HepG2 (cell line): ENCODE measurements at regions not wholly inside any gene's neighbourhood (a gene's known extent, or its start where the extent isn't known, plus 50 kb on each side); places are given as distances from the start of the nearest gene placed in this dataset.

Experiments
- ATAC-seq: fragments of 200-7000 bp; cut with Tn5 transposase; 3 replicates; pipeline ENCODE4 v1.9.1; 2020; ENCODE audit warnings: mild to moderate bottlenecking, moderate library complexity
- BruUV-seq: library from RNA; stranded (reverse); fragments of 400-500 nt; replicated peaks from 2 replicates; lab custom pipeline; 2021; lab: Mats Ljungman, UMichigan
- CTCF ChIA-PET: fragments of 300-600 bp; formaldehyde crosslinking; extraction: SDS; loops from one replicate; lab custom pipeline; 2021; ENCODE audit warnings: low total read pairs, inconsistent platforms, low intra/inter-chr PET ratio; lab: Yijun Ruan, JAX
- POLR2A ChIA-PET: fragments of 350-600 bp; sonication (Branson Sonifier 250); formaldehyde crosslinking; loops from one replicate; lab custom pipeline; 2020; ENCODE audit warnings: antibody characterized with exemption, inconsistent platforms; lab: Yijun Ruan, JAX
- DNase-seq: peaks from one replicate; pipeline ENCODE4 v3.0.0-alpha.2; 2015; ENCODE audit warnings: low spot score
- FAIRE-seq: peaks from 3 replicates; lab custom pipeline; 2011; peaks lifted over from hg19 to GRCh38; lab: Jason Lieb, UNC
- H2AFZ ChIP-seq: one replicate; pipeline ENCODE4 v1.6.1; 2011; ENCODE audit warnings: low read length, inconsistent platforms
- H3K27ac ChIP-seq: fragments of 300-600 bp; 3 replicates; pipeline ENCODE4 v1.8.0; 2011; ENCODE audit warnings: mixed run types, mild to moderate bottlenecking, mixed read lengths, low read length, inconsistent platforms; ENCODE audit not compliant: insufficient read depth; ENCODE audit errors: extremely low read length
- H3K27me3 ChIP-seq, 2 experiments: fragments of 200-600 bp in 1 of 2; 2 replicates in 1 of 2; 3 replicates in 1 of 2; pipeline versions ENCODE4 v1.6.0 to v1.8.0; 2011; ENCODE audit warnings: low read length in 2 of 2, mild to moderate bottlenecking in 2 of 2, moderate library complexity in 2 of 2, inconsistent platforms in 1 of 2; ENCODE audit not compliant: insufficient read depth in 2 of 2, control insufficient read depth in 1 of 2
- H3K36me3 ChIP-seq, 2 experiments: fragments of 200-600 bp in 1 of 2; replicated peaks in 1 of 2; 2 replicates in 1 of 2; 3 replicates in 1 of 2; pipeline versions ENCODE4 v1.5.1 to v1.8.0; 2011; ENCODE audit warnings: low read length in 2 of 2, inconsistent platforms in 1 of 2; ENCODE audit not compliant: insufficient read depth in 2 of 2, control insufficient read depth in 1 of 2
- H3K4me1 ChIP-seq: 2 replicates; pipeline ENCODE4 v1.5.1; 2012; ENCODE audit warnings: low read length, inconsistent platforms; ENCODE audit not compliant: insufficient read depth
- H3K4me2 ChIP-seq: 2 replicates; pipeline ENCODE4 v1.6.0; 2011; ENCODE audit warnings: low read depth, low read length, inconsistent platforms
- H3K4me3 ChIP-seq, 3 experiments: fragments of 200-600 bp in 1 of 3; sonication (generic), shearing (Covaris generic) in 1 of 3; replicated peaks in 1 of 3; 2 replicates each; pipeline ENCODE4 v1.5.1; 2011 to 2016; ENCODE audit warnings: low read length in 3 of 3, inconsistent platforms in 2 of 3, low read depth in 2 of 3, mild to moderate bottlenecking in 2 of 3, control low read depth in 1 of 3, mixed read lengths in 1 of 3; ENCODE audit not compliant: insufficient read depth in 1 of 3
- H3K79me2 ChIP-seq: one replicate; pipeline ENCODE4 v1.6.1; 2011; ENCODE audit warnings: low read length, inconsistent platforms; ENCODE audit not compliant: insufficient read depth
- H3K9ac ChIP-seq: 2 replicates; pipeline ENCODE4 v1.6.0; 2011; ENCODE audit warnings: mild to moderate bottlenecking, low read depth, low read length, inconsistent platforms; ENCODE audit not compliant: insufficient read depth
- H3K9me3 ChIP-seq: 2 replicates; pipeline ENCODE4 v1.5.1; 2012; ENCODE audit warnings: mild to moderate bottlenecking, low read length
- H4K20me1 ChIP-seq: 2 replicates; pipeline ENCODE4 v1.6.0; 2011; ENCODE audit warnings: inconsistent platforms, mild to moderate bottlenecking, low read length, moderate library complexity; ENCODE audit not compliant: insufficient read depth
- HOXA7 ChIP-seq: sonication (generic); formaldehyde crosslinking; IDR thresholded peaks from 2 replicates; pipeline ENCODE4 v1.8.1; 2022; ENCODE audit warnings: mild to moderate bottlenecking, missing genetic modification reagents, moderate library complexity
- RBM39 ChIP-seq: fragments of 200-400 bp; formaldehyde crosslinking; IDR thresholded peaks from one replicate; pipeline ENCODE4 v1.6.1; 2018; ENCODE audit warnings: antibody characterized with exemption, mild to moderate bottlenecking, low read depth, low read length; ENCODE audit not compliant: poor library complexity, severe bottlenecking
- ZNF468 ChIP-seq: sonication (generic); formaldehyde crosslinking; IDR thresholded peaks from 2 replicates; pipeline ENCODE4 v1.8.0; 2022; ENCODE audit warnings: mild to moderate bottlenecking, moderate library complexity, missing genetic modification reagents
- ZNF670 ChIP-seq: sonication (generic); formaldehyde crosslinking; IDR thresholded peaks from 2 replicates; pipeline ENCODE4 v1.8.0; 2022; ENCODE audit warnings: mild to moderate bottlenecking, missing genetic modification reagents, borderline replicate concordance
- ZNF788 ChIP-seq: sonication (generic); formaldehyde crosslinking; IDR thresholded peaks from 2 replicates; pipeline ENCODE4 v1.5.0; 2020; ENCODE audit warnings: mild to moderate bottlenecking, missing genetic modification reagents, borderline replicate concordance
- WGBS: methylation state at CpG from one replicate; pipeline ENCODE4 v1.1.6; 2017; ENCODE audit warnings: low lambda C conversion rate; 5-methylcytosine and 5-hydroxymethylcytosine counted together
- in situ Hi-C: cut with HindIII; loops from 2 replicates; pipeline ENCODE4 v1.10.0; 2017; ENCODE audit warnings: low pct_unique_long_range_greater_than_20kb; ENCODE audit not compliant: extremely low pct_ligation_motif_present
- intact Hi-C: fragments of 100-400 bp; cut with micrococcal nuclease; formaldehyde crosslinking; loops from one replicate; pipeline ENCODE4 v1.10.0; 2022; ENCODE audit not compliant: unreplicated experiment
- TF ChIP-seq, protein P1 (sequence below): sonication (generic); formaldehyde crosslinking; IDR thresholded peaks from 2 replicates; pipeline ENCODE4 v1.4.0; 2020; ENCODE audit warnings: missing genetic modification reagents
- TF ChIP-seq, protein P2 (sequence below): sonication (generic); formaldehyde crosslinking; IDR thresholded peaks from 2 replicates; pipeline ENCODE4 v1.4.0; 2020; ENCODE audit warnings: mild to moderate bottlenecking, missing genetic modification reagents

DNA sequence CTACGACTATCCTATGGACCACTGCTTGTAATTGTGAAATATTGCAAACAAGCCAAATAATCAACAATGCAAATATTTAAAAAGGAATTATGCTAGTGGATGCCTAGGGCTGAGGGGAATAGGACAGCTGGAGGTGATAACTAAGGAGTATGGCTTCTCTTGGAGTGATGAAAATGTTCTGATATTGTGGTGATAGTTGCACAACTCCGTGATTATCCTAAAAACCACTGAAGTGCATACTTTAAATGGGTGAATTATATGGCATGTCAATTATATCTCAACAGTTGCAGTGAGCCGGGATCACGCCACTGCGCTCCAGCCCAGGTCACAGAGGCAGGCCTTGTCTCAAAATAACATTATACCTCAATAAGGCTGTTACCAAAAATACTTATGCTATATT, 125.1 kb upstream of the SH3BP4 start:
- Histone ChIP-seq H3K36me3 (no peaks in the 10 kb centered on the region), H3K9ac (no peak overlapping the region), H3K4me3 (no peak overlapping the region), H3K9me3 (no peaks in the 10 kb centered on the region), H3K79me2 (no peaks in the 10 kb centered on the region), H2AFZ (no peak overlapping the region), H3K4me1 (peaks cover 70% of the 10 kb centered on the region), H3K27me3 (no peaks in the 10 kb centered on the region), H3K4me2 (no peak overlapping the region), H3K27ac (no peak overlapping the region), H4K20me1 (no peaks in the 10 kb centered on the region)
- no TSS peak for BruUV-seq
- in situ Hi-C loops (no loop called here), intact Hi-C loops (no loop called here)
- CTCF ChIA-PET: no interaction called here
- 88% methylated on average over 5 of the region's 5 CpGs for WGBS
- TF ChIP-seq RBM39 (no peak), HOXA7 (CRISPR knock-in tag) (no peak), ZNF468 (no peak), ZNF670 (no peak), ZNF788 (no peak)
- TF ChIP-seq, protein P1, sequence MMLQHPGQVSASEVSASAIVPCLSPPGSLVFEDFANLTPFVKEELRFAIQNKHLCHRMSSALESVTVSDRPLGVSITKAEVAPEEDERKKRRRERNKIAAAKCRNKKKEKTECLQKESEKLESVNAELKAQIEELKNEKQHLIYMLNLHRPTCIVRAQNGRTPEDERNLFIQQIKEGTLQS: no peak
- TF ChIP-seq, protein P2, sequence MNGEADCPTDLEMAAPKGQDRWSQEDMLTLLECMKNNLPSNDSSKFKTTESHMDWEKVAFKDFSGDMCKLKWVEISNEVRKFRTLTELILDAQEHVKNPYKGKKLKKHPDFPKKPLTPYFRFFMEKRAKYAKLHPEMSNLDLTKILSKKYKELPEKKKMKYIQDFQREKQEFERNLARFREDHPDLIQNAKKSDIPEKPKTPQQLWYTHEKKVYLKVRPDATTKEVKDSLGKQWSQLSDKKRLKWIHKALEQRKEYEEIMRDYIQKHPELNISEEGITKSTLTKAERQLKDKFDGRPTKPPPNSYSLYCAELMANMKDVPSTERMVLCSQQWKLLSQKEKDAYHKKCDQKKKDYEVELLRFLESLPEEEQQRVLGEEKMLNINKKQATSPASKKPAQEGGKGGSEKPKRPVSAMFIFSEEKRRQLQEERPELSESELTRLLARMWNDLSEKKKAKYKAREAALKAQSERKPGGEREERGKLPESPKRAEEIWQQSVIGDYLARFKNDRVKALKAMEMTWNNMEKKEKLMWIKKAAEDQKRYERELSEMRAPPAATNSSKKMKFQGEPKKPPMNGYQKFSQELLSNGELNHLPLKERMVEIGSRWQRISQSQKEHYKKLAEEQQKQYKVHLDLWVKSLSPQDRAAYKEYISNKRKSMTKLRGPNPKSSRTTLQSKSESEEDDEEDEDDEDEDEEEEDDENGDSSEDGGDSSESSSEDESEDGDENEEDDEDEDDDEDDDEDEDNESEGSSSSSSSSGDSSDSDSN (CRISPR knock-in tag): no peak
- POLR2A ChIA-PET: no interaction called here
- FAIRE-seq: no peak
- ATAC-seq: no peak
- DNase-seq: no peak
